HEK293 (cell line): ENCODE measurements at regions not wholly inside any gene's neighbourhood (a gene's known extent, or its start where the extent isn't known, plus 50 kb on each side); places are given as distances from the start of the nearest gene placed in this dataset.

Experiments used
- CTCF ChIP-seq: fragments of 450-650 bp; formaldehyde crosslinking; IDR thresholded peaks from 2 replicates; pipeline ENCODE4 v1.5.1; 2016; ENCODE audit warnings: missing biosample characterization, missing genetic modification characterization
- SP2 ChIP-seq: fragments of 450-650 bp; formaldehyde crosslinking; IDR thresholded peaks from 2 replicates; pipeline ENCODE4 v1.5.1; 2016; ENCODE audit warnings: missing biosample characterization, missing genetic modification characterization
- ZBTB49 ChIP-seq: fragments of 450-650 bp; formaldehyde crosslinking; IDR thresholded peaks from 2 replicates; pipeline ENCODE4 v1.5.1; 2016; ENCODE audit warnings: missing biosample characterization, missing genetic modification characterization, low read depth
- ZNF311 ChIP-seq: fragments of 450-650 bp; formaldehyde crosslinking; IDR thresholded peaks from 2 replicates; pipeline ENCODE4 v1.5.1; 2017; ENCODE audit warnings: missing biosample characterization, missing genetic modification characterization, borderline replicate concordance
- ZNF629 ChIP-seq: fragments of 450-650 bp; formaldehyde crosslinking; IDR thresholded peaks from 2 replicates; pipeline ENCODE4 v1.5.1; 2017; ENCODE audit warnings: missing biosample characterization, missing genetic modification characterization
- TF ChIP-seq, protein P1 (sequence below): fragments of 450-650 bp; formaldehyde crosslinking; IDR thresholded peaks from 2 replicates; pipeline ENCODE4 v1.5.1; 2016; ENCODE audit warnings: missing biosample characterization, missing genetic modification characterization

DNA sequence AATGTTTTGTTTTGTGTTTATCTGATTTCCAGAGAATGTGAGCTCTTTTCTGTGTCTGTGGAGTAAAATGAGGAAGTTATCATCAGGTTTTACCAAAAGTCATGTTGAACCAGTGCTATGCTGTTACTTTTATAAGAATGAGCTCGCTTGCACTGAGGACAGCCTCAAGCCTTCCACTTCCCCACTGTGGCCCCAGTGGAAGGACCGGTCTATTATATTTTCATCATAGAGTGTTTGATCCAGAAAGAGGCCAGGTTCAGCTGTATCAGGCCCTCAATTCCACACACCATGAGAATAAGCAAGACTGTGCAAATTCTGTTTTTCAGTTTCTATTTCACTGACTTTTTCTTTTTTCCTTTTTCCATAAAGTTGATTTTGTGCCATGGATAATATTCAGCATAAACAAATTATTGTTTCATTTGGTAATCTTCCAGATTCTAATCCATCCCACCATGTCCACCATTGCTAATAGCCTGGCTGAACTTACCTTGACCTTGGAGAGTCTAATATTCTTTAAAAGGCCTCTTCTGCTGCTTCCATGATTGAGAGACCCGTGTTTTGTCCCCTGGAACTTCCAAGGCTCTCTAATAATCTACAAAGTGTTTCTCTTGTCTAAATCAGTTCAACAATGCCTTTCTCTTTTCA, 286.2 kb downstream of the THBS2 start:
- TF ChIP-seq ZNF629 (tag by site-specific recombination) (no peak), ZBTB49 (tag by site-specific recombination) (no peak), CTCF (tag by site-specific recombination) (no peak), ZNF311 (tag by site-specific recombination) (no peak), SP2 (tag by site-specific recombination) (no peak)
- TF ChIP-seq, protein P1, sequence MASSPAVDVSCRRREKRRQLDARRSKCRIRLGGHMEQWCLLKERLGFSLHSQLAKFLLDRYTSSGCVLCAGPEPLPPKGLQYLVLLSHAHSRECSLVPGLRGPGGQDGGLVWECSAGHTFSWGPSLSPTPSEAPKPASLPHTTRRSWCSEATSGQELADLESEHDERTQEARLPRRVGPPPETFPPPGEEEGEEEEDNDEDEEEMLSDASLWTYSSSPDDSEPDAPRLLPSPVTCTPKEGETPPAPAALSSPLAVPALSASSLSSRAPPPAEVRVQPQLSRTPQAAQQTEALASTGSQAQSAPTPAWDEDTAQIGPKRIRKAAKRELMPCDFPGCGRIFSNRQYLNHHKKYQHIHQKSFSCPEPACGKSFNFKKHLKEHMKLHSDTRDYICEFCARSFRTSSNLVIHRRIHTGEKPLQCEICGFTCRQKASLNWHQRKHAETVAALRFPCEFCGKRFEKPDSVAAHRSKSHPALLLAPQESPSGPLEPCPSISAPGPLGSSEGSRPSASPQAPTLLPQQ (tag by site-specific recombination) = no peak
